Amygdala (tissue), 56 donors: ENCODE measurements at regions not wholly inside any gene's neighbourhood (a gene's known extent, or its start where the extent isn't known, plus 50 kb on each side); places are given as distances from the start of the nearest gene placed in this dataset.
"Not testable (repeated sequence)": the region's sequence is repeated elsewhere in the genome, so short reads cannot be mapped to it uniquely, and the experiment has no call there.

ENCODE experiments used
- DNase-seq, 56 donors: peaks; one replicate each; lab custom pipeline; 2025; lab: John Stamatoyannopoulos, UW

GRCh38 chr11:127805771-127806170, 781.6 kb downstream of the ETS1 start:
- no peak for DNase-seq

- DNase-seq, result no peak
Observed at GRCh38 chr11:127804747-127805400, 782.5 kb downstream of the ETS1 start.

GRCh38 chr11:127803755-127804154, 783.6 kb downstream of the ETS1 start:
- no peak for DNase-seq

- DNase-seq, result no peak
Observed at GRCh38 chr11:127800989-127801688, 786.2 kb downstream of the ETS1 start.

GRCh38 chr11:127795326-127795725, 792.0 kb downstream of the ETS1 start:
- DNase-seq, result no peak

- DNase-seq, result no peak
Observed at GRCh38 chr11:127791844-127792243, 791.3 kb upstream of the KIRREL3 start.

GRCh38 chr11:127790592-127790991, 790.0 kb upstream of the KIRREL3 start:
- DNase-seq, result no peak

GRCh38 chr11:127789927-127790326, 789.4 kb upstream of the KIRREL3 start:
- no peak for DNase-seq

GRCh38 chr11:127772938-127773337, 772.4 kb upstream of the KIRREL3 start:
- not testable (repeated sequence) for DNase-seq

- not testable (repeated sequence) for DNase-seq
Observed at GRCh38 chr11:127768931-127769330, 768.4 kb upstream of the KIRREL3 start.

- no peak for DNase-seq
Observed at GRCh38 chr11:127766734-127767133, 766.2 kb upstream of the KIRREL3 start.

- no peak for DNase-seq
Observed at GRCh38 chr11:127738771-127739286, 738.3 kb upstream of the KIRREL3 start.

GRCh38 chr11:127737499-127737898, 736.9 kb upstream of the KIRREL3 start:
- no peak for DNase-seq

GRCh38 chr11:127733552-127733951, 733.0 kb upstream of the KIRREL3 start:
- no peak for DNase-seq

GRCh38 chr11:127726367-127726766, 725.8 kb upstream of the KIRREL3 start:
- no peak for DNase-seq

GRCh38 chr11:127723714-127724113, 723.1 kb upstream of the KIRREL3 start:
- no peak for DNase-seq

- no peak for DNase-seq
Observed at GRCh38 chr11:127713226-127713625, 712.7 kb upstream of the KIRREL3 start.

- no peak for DNase-seq
Observed at GRCh38 chr11:127711748-127712147, 711.2 kb upstream of the KIRREL3 start.

- DNase-seq, result no peak
Observed at GRCh38 chr11:127710831-127711230, 710.3 kb upstream of the KIRREL3 start.

- no peak for DNase-seq
Observed at GRCh38 chr11:127709960-127710359, 709.4 kb upstream of the KIRREL3 start.

GRCh38 chr11:127693686-127694085, 693.1 kb upstream of the KIRREL3 start:
- no peak for DNase-seq

- DNase-seq, result no peak
Observed at GRCh38 chr11:127683321-127683720, 682.8 kb upstream of the KIRREL3 start.
